NCI-H524 treated with DMSO at 0.1 percent for 48 hours (cell line): ENCODE measurements at regions not wholly inside any gene's neighbourhood (a gene's known extent, or its start where the extent isn't known, plus 50 kb on each side); places are given as distances from the start of the nearest gene placed in this dataset.
"Not testable (repeated sequence)": the region's sequence is repeated elsewhere in the genome, so short reads cannot be mapped to it uniquely, and the experiment has no call there.

Experiments used
- DNase-seq: peaks from one replicate; lab custom pipeline; 2025; lab: John Stamatoyannopoulos, UW

DNA sequence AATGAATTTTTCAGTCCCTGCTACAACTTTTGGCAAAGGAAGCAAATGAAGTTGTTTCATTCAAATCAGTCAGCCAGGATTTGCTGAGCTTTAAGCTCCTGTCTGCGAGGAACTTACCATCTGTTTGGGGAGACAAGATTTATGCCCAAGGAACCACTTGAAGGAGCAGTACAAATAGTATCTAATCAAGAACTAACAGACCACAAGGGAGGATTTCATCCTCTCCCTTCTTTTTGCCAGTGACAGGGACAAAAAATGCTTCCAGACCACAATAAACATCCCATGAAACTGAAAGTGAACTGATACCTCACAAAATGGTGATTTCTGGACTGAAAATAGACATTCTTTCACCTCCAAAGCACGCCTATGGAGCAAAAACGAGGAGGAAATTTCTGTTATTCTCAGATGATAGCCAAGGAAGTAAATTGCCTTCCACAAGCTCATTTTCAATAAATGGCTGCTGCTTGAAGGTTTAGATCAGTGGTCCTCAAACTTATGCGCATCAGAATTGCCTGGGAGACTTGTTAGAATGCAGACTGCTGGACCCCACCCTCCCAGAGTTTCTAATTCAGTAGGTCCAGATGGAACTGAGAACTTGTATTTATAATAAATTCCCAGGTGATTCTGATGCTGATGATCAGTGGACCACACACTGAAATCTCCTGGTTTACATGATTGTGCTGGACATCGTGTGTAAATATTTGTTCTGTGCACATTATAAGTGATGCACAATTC is 202.4 kb upstream of the GADL1 start:
- peak; percentile 46 for DNase-seq

DNA sequence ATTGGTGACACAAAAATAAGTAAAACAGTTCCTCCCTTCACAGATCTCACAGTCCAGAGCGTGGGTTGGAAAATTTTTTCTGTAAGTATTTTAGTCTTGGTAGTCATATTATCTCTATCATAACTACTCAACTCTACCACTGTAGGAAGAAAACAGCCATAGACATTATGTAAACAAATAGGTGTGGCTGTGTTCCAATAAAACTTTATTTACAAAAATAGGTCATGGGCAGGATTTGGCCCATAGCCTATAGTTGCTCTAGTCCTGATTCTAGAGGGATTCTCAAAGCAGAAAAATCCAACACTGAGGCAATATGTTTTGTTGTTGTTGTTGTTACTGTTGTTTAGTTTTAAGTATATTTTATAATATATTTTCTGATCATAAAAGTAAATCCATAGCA is 206.1 kb upstream of the GADL1 start:
- no peak for DNase-seq

DNA sequence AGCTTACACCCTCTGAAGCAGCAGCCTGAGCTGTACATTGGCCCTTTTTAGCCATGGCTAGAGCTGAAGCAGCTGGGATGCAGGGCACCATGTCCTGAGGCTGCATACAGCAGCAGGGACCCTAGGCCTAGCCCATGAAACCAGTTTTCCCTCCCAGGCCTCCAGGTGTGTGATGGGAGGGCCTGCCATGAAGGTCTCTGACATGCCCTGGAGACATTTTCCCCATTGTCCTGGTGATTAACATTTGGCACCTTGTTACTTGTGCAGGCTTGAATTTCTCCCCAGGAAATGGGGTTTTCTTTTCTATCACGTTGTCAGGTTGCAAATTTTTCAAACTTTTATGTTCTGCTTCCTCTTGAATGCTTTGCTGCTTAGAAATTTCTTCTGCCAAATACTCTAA is 206.8 kb upstream of the GADL1 start:
- DNase-seq: not testable (repeated sequence)

DNA sequence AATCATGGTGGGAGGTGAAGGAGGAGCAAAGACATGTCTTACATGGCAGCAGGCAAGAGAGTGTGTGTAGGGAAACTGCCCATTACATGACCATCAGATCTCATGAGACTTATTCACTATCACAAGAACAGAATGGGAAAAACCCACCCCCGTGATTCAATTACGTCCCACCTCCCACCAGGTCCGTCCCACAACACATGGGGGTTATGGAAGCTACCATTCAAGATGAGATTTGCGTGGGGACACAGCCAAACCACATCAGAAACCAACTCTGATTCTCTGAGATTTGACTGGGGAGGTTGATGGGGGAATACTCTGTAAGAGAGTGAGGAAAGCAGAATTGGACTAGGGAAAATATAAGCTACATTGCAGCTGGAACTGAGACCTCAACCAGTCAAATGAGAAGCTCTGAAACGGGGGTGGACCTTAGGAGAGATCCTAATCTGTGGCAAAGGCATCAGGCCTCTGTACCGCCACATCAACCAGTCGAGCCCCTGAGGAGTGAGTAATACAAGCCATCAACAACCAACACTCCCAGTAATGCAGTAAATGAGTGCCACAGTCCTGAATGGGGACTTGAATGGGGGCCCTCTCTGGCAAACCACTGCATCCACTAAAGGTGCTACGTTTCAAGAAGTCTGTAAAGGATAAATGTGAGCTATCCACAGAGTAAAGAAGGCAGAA is 207.9 kb upstream of the GADL1 start:
- no peak for DNase-seq

DNA sequence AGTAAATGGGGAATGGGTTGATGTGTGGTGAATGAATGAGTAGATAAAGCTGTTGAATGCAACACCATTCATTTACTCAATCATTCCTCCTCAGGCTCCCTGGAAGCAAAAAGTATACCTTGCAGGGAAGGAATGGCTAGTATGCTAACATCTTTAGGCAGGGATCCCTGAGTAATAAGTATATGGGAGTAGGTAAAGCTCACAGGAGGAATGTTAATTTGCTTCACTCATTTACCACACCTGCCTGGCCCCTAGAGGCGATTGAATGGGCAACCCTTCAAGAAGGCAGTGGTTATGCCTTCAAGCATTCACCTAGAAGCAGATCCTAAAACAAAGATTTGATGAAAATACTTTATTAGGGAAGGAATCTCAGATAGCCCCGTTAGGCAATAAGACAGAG is 208.7 kb upstream of the GADL1 start:
- DNase-seq: no peak

DNA sequence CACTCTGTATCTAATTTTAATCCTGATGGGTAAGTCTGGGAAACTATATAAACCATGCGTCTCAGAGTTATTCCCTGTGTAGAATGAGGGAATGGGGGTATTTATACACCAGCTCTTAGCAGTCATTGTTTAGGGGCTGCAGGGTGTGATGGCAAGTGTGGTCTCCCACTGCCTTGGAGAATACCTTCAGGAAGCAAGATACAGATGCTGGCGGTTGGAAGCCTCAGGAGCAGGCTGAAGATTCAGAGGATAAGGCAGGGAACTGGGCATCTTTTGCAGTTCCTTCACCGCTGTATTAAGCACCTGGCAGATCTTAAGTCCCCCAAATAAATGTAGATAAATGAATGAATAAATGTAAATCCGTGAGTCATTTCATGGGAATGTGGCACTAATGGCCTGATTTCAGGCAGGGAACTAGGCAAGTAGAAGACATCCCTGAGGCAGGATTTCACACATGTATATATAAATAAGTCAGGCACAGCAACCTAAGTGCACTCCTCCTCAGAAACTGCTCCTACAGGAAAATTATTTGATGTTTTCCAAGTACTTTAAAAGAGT is 209.2 kb upstream of the GADL1 start:
- DNase-seq: no peak

DNA sequence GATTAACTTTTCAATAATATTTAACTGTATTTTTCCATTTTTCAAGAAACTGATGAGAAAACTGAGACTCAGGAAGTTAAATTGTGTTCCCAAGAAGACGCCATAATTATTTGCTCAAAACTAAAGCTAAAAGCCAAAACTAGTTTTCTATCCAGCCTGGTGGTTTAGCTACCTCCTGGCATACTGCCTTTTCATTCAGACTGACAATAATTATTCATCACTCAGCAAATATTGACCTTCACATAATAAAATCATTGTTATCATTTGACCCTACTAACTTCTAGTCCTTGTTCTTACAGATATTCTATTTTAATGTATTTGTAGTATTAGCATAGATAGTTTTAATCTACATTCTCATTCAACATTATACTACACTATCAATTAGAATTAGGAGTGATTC is 210.6 kb upstream of the GADL1 start:
- DNase-seq: no peak

DNA sequence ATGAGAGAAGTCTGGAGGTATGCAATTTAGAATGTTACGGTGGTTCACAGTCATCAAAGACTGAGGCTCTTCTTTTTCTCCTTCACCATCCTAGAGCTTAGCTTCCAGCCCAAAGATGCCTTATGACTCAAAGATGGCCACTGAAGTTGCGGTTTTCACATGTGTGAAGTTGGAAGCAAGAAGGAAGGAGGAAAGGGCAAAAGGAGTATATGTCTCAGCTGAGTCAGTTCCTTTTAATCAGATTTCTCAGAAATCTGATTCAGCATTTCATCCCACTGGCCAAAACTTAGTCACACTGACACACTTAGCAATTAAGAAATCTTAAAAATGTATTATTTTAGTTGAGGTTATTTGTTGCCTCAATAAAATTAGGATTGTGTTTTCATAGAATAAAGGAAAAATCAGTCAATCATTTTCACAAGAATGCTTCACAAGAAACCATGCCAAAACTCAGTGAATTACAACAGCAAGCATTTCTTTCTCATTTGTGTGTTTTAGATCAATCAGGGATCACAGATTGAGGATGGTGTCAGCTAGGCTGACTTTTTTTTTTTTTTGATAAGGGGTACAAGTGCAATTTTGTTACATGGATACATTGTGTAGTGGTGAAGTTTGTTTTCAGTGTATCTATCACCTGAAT is 211.1 kb upstream of the GADL1 start:
- no peak for DNase-seq

DNA sequence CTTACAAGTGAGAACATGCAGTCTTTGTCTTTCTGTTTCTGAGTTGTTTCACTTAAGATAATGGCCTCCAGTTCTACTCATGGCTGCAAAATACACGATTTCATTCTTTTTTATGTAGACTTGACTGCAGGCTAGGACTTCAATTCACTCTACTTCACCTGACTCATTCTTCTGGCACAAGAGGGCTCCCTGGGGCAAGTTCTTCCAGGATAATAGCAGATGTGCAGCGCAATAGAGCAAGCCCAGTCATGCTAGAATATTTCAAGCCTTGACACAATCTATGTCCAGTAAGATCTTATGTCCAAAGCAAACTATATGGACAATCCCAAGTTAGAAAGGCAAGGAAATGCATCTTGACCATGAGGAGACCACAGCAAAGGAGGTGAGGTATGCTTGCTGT is 211.7 kb upstream of the GADL1 start:
- DNase-seq: no peak

DNA sequence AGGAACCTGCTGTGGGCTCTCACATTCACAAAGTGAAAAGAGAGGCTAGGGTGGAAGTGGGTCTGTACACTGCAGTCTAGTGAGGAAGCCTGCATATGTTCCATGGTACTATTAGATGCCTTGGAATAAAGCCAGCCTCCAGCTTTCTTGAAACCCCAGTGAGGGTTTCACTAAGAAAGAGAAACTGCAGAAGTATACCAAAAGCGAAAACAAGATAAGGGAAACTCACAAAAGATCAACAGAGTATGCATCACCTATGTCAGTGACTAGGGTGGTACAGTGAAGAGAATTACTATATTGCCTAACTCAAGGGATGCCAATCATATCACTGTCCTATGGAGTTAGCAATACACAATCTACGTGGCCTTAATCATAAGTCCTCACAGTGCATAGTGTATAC is 212.5 kb upstream of the GADL1 start:
- no peak for DNase-seq

DNA sequence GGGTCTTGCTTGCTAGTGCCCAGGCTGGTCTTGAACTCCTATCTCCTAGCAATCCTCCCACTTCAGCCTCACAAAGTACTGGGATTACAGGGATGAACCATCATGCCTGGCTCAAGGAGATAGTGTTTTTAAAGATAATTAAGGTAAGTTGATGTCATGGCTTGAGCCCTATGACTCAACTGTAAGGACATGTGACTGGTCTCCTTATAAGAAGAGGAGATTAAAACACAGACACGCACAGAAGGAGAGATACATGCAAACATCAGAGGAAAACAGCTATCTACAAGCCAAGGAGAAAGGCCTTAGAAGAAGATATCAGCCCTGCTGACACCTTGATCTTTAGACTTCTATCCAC is 220.4 kb upstream of the GADL1 start:
- no peak for DNase-seq

DNA sequence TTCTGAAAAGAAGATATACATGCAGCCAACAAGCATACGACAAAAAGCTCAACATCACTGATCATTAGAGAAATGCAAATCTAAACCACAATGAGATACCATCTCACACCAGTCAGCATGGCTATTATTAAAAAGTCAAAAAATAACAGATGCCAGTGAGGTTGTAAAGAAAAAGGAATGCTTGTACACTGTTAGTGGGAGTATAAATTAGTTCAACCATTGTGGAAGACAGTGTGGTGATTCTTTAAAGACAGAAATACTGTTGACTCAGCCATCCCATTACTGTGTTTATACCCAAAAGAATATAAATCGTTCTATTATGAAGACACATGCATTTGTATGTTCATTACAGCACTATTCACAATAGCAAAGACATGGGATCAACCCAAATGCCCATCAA is 221.1 kb upstream of the GADL1 start:
- DNase-seq: not testable (repeated sequence)

DNA sequence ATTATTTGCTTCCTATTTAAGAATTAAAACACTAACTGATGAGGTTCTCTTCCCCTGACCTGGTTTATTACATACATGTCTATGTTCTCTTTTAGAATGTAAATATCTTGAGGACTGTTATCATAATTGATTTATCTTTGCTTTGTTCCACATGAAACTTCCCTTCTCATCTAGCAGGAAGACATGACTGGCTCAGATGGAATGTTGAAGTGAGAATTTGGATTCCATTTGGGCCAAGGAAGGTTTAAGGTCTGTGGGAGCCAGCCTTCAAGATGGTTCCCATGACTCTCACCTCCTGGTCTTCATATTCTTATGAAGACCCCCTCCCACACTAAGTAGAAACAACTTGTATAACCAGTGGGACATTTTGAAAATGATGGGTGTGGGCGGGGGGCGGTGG is 222.2 kb upstream of the GADL1 start:
- no peak for DNase-seq

DNA sequence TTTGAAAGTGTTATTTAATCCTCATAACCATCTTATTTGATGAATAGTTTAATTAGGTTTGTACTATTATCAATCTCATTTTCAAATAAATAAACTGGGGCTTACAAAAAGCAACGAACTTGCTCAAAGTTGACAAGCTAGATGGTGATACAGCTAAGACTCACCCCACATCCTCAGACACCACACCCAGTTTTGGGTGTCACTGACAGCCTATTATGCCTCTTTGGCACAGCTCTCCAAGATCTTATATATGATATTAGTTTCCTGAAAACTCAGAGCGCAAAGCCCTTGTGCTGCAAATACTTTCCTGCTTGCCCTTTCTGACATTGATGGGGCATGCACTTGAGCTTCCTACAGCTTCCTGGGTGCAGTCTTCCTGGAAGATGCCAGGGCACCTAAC is 223.4 kb upstream of the GADL1 start:
- DNase-seq: no peak

DNA sequence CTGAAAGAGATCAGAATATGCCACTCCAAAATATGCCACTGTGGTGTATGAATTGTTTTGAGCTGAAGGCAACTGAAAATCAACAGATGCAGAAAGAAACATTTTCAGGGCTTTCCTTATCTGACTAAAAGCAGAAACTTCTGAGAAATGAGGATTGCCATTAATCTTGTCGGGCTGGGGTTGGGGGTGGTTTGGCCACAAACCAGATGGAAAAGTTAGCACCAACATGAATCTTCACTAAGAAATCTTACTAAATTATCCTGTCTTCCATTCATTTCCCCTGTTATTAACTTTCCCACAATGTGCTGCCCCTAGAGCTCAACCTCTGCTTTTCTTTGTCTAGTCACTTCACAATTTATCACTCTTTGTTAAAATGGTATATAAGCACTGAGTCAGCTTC is 229.9 kb upstream of the GADL1 start:
- DNase-seq: no peak

DNA sequence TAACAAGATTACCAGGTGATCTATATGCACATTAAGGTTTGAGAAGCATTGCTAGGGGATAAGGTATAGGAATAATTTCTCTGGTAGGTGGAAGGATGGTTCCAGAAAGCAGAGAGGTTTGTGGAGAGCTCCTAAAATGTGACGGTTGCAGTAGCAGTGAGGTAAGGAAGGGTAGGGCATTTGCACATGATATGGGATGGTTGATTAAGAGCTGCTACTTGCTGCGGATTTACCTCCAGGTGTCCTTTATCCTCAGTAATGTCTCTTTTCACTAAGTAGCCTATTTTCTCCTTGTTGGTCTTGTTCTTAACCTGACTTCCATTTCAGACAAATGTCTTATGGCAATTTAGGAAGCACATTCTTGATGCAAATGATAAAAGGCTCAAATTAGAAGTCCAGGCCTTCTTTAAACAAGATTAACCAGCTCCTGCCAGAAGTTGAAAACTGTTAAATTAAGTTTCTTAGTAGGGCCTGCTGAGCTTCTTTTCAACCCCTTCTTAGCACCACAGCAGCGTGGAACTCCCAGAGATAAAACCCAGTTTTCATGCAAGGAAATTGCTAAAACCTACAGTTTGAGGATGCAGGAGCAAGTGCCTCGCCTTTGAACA is 231.1 kb upstream of the GADL1 start:
- DNase-seq: no peak

DNA sequence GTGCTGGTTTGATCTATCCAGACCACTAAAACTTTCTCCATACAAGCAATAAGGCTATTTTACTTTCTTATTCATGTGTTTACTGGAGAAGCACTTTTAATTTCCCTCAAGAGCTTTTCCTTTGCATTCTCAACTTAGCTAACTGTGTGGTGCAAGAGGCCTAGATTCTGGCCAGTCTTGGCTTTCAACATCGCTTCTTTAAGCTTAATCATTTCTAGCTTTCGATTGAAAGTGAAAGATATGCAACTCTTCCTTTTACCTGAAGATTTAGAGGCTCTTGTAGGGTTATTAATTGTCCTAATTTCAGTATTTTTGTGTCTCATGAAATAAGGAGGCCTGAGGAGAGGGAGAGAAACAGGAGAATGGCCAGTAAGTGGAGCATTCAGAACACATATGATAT is 234.8 kb upstream of the GADL1 start:
- no peak for DNase-seq

DNA sequence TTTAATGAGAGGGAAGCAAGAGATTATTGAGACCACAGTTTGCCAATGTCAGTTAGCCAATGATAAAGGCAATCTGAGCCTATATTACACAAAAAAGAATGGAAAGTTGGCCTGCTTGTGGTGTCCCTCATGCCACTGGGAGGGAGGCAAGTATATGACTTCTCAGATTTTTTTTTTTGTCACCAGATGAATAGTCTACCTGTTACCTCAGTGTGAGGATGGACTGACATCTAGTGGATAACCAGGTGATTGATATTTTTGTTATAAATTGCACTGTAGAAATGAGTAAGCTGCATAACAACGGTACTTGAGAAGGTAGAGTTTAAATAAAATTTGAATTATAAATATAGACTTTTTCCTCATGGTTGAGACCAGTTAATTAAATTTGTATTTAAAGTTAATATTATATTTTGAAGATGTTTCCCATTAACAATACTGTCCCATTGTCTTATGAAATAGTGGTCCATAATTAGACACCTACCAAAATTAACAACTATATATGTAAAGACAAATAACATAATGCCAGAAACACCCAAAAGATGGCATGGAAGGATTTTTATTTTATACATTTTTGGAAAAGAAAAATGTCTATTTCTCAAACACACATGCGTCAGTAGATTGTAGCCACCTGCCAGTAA is 237.8 kb upstream of the GADL1 start:
- no peak for DNase-seq

DNA sequence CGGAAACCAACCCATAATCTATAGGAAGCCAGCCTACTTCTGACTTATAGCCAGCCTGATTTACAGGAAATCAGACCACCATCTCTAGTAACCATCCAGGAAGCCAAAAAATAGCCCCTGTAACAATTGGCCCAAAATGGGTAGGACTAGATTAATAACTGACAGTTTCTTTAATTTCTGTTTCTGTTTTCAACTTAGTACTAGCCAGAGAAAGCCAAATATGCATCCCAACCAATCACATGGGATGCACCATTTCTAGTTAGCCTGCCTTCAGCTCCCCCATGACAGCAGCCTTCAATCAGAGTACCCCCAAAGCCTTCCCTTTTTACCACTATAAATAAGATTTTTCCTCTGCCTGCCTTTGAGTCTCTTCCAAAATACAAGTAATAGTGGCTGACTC is 239.1 kb upstream of the GADL1 start:
- no peak for DNase-seq

DNA sequence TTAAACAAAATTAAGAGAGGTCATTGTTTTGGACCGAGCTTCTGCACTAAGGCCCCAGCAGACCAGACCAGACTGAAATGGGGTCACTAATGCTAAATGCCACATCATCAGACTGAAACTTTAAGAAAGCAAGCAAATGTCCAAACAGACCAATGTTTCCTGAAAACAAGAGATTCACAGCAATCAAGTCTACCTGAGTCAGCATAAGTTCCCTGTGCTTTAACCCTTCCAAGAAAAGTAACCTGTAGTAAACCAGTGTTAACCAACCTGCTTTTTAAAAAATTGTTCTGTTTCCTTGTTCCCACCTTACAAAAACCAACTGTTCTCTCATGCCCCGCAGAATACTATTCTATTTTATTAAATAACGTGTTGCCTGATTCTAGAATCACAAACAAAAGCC is 241.1 kb upstream of the GADL1 start:
- no peak for DNase-seq

DNA sequence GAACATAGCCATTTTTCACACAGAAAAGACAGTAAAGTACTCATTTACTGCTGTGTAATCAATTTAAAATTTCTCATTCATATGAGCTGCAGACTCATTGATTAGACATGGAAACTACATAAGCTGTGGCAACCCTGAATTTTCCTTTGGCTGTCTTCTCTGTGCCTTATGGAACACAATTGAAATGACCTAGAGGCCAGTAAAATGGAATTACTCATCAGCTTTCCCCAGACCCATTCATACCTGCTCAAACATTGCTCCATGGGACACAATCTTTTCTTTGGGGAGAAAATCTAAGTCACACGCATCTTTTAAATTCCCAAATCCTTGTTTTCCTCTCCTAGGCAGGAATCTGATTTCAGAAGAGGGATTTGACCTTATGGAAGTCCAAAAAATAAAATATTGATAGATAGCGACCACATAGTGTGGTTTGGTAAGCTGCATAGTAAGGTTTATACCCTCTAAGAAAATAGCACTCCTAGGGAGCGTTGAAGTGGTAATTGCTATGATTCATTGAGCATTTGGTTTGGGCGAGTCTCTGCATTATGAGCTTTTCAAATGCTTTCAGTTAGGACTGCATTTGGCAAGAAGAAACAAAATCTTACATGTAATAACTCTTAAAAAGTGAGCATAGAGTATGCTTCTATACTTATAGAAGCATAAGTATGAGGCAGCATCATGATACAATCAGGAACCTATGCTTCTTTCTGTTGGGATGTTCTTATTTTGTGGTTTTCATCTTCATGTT is 243.4 kb upstream of the GADL1 start:
- DNase-seq: no peak

DNA sequence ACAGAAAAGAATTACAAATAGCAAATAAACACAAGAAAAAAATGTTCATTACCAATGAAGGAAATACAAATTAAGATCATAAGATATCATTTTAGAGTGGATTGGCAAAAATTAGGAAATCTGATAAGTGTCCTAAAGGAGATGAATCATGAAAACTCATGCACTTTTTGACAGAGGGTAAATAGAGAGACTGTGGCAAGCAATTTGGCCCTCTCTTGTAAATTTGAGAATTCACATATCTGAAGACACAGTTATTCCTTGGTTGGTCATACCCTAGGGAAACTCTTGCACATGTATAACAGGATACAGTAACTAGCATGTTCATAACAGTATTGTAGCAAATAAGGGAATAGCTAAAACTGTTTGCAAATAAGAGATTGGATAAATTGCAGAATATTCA is 246.0 kb upstream of the GADL1 start:
- no peak for DNase-seq
